Right ventricle myocardium superior (tissue), 1 donor: ENCODE measurements at regions not wholly inside any gene's neighbourhood (a gene's known extent, or its start where the extent isn't known, plus 50 kb on each side); places are given as distances from the start of the nearest gene placed in this dataset.
A peak's percentile ranks its signal among the peaks of the same experiment; 100 is the strongest.
"Not testable (repeated sequence)": the region's sequence is repeated elsewhere in the genome, so short reads cannot be mapped to it uniquely, and the experiment has no call there.

Experiments used
- ATAC-seq: fragments of 200-7000 bp; cut with Tn5 transposase; one replicate; pipeline ENCODE4 v1.9.1; 2020; ENCODE audit warnings: mild to moderate bottlenecking; ENCODE audit not compliant: poor library complexity
- DNase-seq: peaks from one replicate; pipeline ENCODE4 v3.0.0-alpha.2; 2020
- intact Hi-C: fragments of 100-400 bp; cut with DNase I; formaldehyde crosslinking; loops from one replicate; pipeline ENCODE4 v1.11.2; 2022
- donor health status: DM: no; HTN: yes; CAD: no; lungs with severe emphysema.

DNA sequence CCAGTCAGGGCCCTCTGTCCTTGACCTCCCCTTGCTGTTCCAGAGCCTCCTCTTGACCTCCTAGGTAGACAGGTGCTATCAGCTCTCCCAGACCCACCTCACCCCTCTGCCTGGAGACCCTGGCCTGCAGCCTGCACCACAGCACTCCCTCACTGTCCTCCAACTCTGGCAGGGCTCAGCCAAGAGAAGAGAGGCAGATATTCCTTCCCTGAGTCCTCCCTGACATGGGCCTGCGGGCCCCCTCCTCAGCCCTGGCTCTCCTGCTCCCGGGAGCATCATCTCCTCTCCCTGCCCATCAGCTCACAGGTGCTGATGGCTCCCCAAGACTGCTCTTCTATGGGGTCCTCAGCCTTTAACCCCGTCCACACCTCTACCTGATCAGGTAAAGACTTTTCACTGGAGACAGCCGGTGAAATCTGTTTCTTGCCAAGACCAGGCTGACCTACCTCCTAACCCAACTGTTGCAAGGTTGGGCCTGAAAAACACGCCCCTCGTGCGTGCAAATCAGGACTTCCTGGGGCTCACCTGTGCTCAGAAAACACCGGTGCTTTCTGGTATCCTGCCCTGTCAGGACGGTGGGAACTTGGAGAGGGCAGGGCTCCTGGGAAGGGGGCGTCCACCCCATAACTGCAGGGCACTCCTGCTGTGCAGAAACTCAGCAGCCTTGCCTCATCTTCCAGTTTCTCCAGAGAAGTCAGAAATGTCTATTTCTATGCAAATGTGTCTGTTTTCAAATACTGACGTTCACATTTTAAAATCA, 160.7 kb downstream of the SHANK2 start:
- intact Hi-C loops: no loop called here
- no peak for DNase-seq
- ATAC-seq: no peak

- DNase-seq: no peak
- no peak for ATAC-seq
- intact Hi-C loops: no loop called here
These were observed 162.8 kb downstream of the SHANK2 start for GRCh38 chr11:71089571-71089970.

GRCh38 chr11:71088314-71089215, 163.8 kb downstream of the SHANK2 start:
- intact Hi-C loops, ATAC-seq: not testable (repeated sequence)

DNA sequence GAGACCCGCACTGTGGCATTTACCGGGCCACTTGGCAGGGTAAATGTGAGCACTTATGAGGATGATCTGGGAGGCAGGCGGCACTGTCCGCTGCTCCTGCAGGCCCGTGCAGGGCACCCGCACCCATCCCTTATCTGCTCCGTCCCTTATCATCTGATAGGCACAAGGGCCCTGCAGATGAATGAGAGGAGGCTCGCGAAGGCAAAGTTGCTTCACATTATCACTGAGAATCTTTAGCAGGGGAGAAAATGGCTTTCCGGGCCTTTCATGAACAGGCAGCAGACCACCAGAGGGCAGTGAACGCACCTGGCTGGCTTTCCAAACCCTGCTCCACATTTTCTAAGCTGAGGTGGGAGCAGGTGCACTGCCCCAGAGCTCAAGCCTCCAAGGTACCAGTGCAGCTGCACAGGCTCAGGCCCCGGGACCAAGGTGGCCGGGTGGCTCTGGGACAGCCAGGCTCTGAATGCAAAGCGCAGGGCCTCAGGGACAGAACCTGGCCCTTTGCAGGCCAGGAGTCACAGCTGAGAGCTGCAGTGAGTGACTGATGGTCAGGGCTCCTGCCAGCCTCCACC, 165.6 kb downstream of the SHANK2 start:
- ATAC-seq (peak; percentile 39), DNase-seq (no peak)
- intact Hi-C loops: no loop called here

More at GRCh38 chr11:71088314-71089215, 163.8 kb downstream of the SHANK2 start:
- not testable (repeated sequence) for DNase-seq

GRCh38 chr11:71084306-71085012, 167.9 kb downstream of the SHANK2 start:
- intact Hi-C loops: loop anchor here (5.0 kb wide), 1 partner anchor 267 kb away; no protein-coding TSS in a partner anchor
- ATAC-seq: no peak
- DNase-seq: no peak

DNA sequence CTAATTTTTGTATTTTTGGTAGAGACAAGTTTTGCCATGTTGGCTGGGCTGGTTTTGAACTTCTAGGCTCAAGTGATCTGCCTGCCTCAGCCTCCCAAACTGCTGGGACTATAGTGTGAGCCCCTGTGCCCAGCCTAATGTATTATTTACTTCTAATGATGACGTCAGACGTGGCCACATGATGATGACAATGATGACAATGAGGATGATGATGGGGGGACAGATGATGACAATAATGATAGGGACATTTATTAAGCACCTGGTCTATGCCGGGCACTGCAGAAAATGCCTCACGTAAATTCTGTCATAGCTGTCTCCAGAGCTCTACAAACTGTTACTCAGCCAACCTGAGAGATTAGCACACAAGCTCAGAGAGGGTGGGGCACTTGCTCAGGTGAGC, 169.3 kb downstream of the SHANK2 start:
- DNase-seq (no peak), ATAC-seq (no peak)
- intact Hi-C loops: loop anchor here (5.0 kb wide), 1 partner anchor 266 kb away; no protein-coding TSS in a partner anchor

- intact Hi-C loops: loop anchor here (5.0 kb wide), 1 partner anchor 265 kb away; no protein-coding TSS in a partner anchor
- ATAC-seq (no peak), DNase-seq (no peak)
These were observed 169.9 kb downstream of the SHANK2 start for GRCh38 chr11:71082454-71082853.

- DNase-seq (no peak), ATAC-seq (no peak)
- intact Hi-C loops: loop anchor here (5.0 kb wide), 1 partner anchor 264 kb away; no protein-coding TSS in a partner anchor
These were observed 170.6 kb downstream of the SHANK2 start for GRCh38 chr11:71081704-71082230.

- DNase-seq (peak; percentile 65), ATAC-seq (peak; percentile 59)
- intact Hi-C loops: loop anchor here (5.0 kb wide), 1 partner anchor 263 kb away; no protein-coding TSS in a partner anchor
These were observed 171.9 kb downstream of the SHANK2 start for GRCh38 chr11:71080239-71081097.

GRCh38 chr11:71079795-71080194, 172.6 kb downstream of the SHANK2 start:
- no peak for DNase-seq
- intact Hi-C loops: loop anchor here (5.0 kb wide), 1 partner anchor 262 kb away; no protein-coding TSS in a partner anchor
- ATAC-seq: no peak

DNA sequence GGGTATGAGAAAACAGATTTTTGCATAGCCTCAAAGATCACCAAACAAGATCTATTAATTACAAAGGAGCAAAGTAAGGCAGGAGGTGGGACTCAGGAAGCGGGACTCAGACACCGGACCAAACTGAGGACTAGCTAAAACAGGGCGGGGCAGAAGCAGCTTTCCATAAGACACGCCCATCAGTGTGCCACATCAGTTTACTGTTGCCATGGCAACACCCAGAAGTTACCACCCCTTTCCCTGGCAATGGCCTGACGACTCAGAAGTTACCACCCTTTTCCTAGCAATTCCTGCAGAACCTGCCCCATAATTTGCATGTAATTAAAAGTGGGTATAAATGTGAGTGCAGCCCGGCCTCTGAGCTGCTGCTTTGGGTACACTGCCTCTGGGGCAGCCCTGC, 173.9 kb downstream of the SHANK2 start:
- DNase-seq (no peak), ATAC-seq (no peak)
- intact Hi-C loops: no loop called here

DNA sequence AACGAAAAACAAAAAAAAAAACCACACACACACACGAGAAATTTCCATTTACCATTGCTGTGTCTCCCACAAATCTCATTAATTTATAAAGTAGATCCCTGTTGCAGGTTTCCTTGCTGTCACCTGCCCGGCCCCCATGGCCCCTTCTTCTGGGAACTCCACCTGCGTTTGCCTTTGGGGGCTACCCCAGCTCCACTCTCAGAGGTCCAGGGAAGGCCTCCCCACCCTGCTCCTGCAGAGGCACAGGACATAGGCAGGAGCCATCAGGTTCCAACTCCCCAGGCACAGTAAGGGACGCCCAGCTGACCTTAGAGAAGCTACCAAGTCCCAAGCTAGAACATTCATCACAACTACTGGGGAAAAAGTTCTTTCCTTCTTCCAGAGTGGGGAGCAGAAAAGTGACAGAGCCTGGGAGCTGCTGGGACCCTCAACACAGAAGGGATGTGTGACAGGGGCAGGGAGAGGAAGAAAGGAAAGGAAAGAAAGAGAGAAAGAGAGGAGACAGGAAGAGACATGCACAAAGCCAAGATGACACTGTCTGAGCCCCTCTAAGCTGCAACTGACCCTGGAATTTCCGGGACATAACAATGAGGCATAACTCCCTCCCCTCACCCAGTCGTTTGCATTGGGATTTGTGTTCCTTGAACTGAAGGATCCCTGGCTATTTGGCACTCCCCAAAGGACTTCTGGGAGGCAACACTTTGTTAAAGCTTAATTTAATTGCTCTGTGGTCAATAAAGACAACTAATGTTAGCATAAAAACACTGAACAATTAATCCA, 175.7 kb downstream of the SHANK2 start:
- intact Hi-C loops: no loop called here
- DNase-seq: no peak
- ATAC-seq: no peak

DNA sequence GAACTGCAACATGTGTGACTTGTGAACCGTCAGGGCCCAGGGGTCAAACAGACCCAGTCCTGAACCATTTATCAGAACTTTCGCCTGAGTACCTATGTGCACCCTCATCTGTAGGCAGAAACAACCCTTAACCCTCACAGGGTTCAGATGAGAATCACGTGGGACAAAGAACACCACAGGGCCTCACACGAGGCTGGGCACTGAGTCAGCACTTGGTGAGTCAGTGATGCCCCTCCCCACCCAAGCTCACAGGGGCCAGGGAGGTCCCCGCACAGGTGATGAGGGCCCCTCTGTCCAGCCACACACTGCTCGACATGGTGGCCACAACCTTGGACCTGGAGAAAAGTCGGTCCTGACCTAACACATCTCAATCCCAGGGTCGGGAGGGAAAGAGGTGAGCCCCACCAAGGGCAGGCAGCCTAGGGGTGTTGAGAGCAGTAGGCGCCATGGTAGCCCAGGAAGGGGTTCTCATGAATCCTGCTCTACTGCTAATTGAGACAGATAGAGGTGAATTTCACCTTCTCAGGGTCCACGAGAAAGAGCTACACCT, 176.4 kb downstream of the SHANK2 start:
- DNase-seq (no peak), ATAC-seq (no peak)
- intact Hi-C loops: no loop called here

- intact Hi-C loops: no loop called here
- DNase-seq (no peak), ATAC-seq (no peak)
These were observed 177.2 kb downstream of the SHANK2 start for GRCh38 chr11:71075116-71075720.

- intact Hi-C loops: no loop called here
- DNase-seq: no peak
- no peak for ATAC-seq
These were observed 180.5 kb downstream of the SHANK2 start for GRCh38 chr11:71071736-71072509.
